ENCODE measurements at regions not wholly inside any gene's neighbourhood (a gene's known extent, or its start where the extent isn't known, plus 50 kb on each side); places are given as distances from the start of the nearest gene placed in this dataset.

- no peak for TF ChIP-seq POLR2A (IDR thresholded peaks at IDR 0.05)
- TF ChIP-seq, protein P1, sequence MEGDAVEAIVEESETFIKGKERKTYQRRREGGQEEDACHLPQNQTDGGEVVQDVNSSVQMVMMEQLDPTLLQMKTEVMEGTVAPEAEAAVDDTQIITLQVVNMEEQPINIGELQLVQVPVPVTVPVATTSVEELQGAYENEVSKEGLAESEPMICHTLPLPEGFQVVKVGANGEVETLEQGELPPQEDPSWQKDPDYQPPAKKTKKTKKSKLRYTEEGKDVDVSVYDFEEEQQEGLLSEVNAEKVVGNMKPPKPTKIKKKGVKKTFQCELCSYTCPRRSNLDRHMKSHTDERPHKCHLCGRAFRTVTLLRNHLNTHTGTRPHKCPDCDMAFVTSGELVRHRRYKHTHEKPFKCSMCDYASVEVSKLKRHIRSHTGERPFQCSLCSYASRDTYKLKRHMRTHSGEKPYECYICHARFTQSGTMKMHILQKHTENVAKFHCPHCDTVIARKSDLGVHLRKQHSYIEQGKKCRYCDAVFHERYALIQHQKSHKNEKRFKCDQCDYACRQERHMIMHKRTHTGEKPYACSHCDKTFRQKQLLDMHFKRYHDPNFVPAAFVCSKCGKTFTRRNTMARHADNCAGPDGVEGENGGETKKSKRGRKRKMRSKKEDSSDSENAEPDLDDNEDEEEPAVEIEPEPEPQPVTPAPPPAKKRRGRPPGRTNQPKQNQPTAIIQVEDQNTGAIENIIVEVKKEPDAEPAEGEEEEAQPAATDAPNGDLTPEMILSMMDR (IDR thresholded peaks at IDR 0.05 in 8 of 11, conservative IDR thresholded peaks at IDR 0.05 in 3 of 11), result no peak
These were observed 256.8 kb downstream of the OLFM3 start for GRCh38 chr1:101739826-101740330.
